ENCODE measurements at regions not wholly inside any gene's neighbourhood (a gene's known extent, or its start where the extent isn't known, plus 50 kb on each side); places are given as distances from the start of the nearest gene placed in this dataset.

- ChIA-PET POLR2A (no interaction called here), CTCF (interaction anchor here (1.2 kb wide), 1 partner anchor 24 kb away, joined by 3 read pairs; no protein-coding TSS in a partner anchor)
- DNase-seq: no peak
- TF ChIP-seq, protein P1, sequence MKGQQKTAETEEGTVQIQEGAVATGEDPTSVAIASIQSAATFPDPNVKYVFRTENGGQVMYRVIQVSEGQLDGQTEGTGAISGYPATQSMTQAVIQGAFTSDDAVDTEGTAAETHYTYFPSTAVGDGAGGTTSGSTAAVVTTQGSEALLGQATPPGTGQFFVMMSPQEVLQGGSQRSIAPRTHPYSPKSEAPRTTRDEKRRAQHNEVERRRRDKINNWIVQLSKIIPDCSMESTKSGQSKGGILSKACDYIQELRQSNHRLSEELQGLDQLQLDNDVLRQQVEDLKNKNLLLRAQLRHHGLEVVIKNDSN (IDR thresholded peaks at IDR 0.05; ENCODE audit: borderline replicate concordance, low read depth): no peak
- no peak for TF ChIP-seq JUND (IDR thresholded peaks at IDR 0.05)
- TF ChIP-seq, protein P2, sequence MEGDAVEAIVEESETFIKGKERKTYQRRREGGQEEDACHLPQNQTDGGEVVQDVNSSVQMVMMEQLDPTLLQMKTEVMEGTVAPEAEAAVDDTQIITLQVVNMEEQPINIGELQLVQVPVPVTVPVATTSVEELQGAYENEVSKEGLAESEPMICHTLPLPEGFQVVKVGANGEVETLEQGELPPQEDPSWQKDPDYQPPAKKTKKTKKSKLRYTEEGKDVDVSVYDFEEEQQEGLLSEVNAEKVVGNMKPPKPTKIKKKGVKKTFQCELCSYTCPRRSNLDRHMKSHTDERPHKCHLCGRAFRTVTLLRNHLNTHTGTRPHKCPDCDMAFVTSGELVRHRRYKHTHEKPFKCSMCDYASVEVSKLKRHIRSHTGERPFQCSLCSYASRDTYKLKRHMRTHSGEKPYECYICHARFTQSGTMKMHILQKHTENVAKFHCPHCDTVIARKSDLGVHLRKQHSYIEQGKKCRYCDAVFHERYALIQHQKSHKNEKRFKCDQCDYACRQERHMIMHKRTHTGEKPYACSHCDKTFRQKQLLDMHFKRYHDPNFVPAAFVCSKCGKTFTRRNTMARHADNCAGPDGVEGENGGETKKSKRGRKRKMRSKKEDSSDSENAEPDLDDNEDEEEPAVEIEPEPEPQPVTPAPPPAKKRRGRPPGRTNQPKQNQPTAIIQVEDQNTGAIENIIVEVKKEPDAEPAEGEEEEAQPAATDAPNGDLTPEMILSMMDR (IDR thresholded peaks at IDR 0.05): no peak
- no peak for TF ChIP-seq RAD21 (IDR thresholded peaks at IDR 0.05; ENCODE audit: low read length)
- no peak for TF ChIP-seq RCOR1 (IDR thresholded peaks at IDR 0.05; ENCODE audit: low read length)
- no peak for TF ChIP-seq MEF2A (IDR thresholded peaks at IDR 0.05; ENCODE audit: borderline replicate concordance, low read depth)
- no peak for TF ChIP-seq RFX5 (IDR thresholded peaks at IDR 0.05; ENCODE audit: low read length)
- no peak for TF ChIP-seq TCF12 (IDR thresholded peaks at IDR 0.05)
- TF ChIP-seq NFIC (IDR thresholded peaks at IDR 0.05; ENCODE audit: borderline replicate concordance): no peak
- no peak for TF ChIP-seq FOXJ3 (CRISPR knock-in tag; IDR thresholded peaks at IDR 0.05)
- no peak for TF ChIP-seq NRF1 (IDR thresholded peaks at IDR 0.05; ENCODE audit: low read depth, low read length)
- no peak for TF ChIP-seq YY1 (IDR thresholded peaks at IDR 0.05; ENCODE audit: low read depth)
- no peak for TF ChIP-seq SMC3 (IDR thresholded peaks at IDR 0.05; ENCODE audit: low read depth, low read length)
- no peak for TF ChIP-seq EP300 (IDR thresholded peaks at IDR 0.05; ENCODE audit: borderline replicate concordance in 1 of 2, low read depth in 1 of 2, low read length in 1 of 2)
- no peaks in the 10 kb centered on the region for H3K9me2 ChIP-seq
- no peaks in the 10 kb centered on the region for H3K27me3 ChIP-seq (ENCODE audit: insufficient read depth)
- H3K9me3 ChIP-seq: no peaks in the 10 kb centered on the region
- H3K36me3 ChIP-seq (replicated peaks in 1 of 2; ENCODE audit: control insufficient read depth in 1 of 2, insufficient read depth in 2 of 2, low read length in 1 of 2): no peaks in the 10 kb centered on the region
- no peak overlapping the region for H3K9ac ChIP-seq
- H3F3A ChIP-seq (replicated peaks; ENCODE audit: insufficient read depth): no peaks in the 10 kb centered on the region
- H3K4me2 ChIP-seq: no peak overlapping the region
- no peaks in the 10 kb centered on the region for H3K79me2 ChIP-seq (ENCODE audit: insufficient read depth)
- H3K4me1 ChIP-seq (ENCODE audit: control insufficient read depth in 1 of 2, insufficient read depth in 2 of 2, low read depth in 1 of 2, low read length in 1 of 2): no peaks in the 10 kb centered on the region
- H2AFZ ChIP-seq (ENCODE audit: low read depth): no peak overlapping the region
- no peak overlapping the region for H3K4me3 ChIP-seq (ENCODE audit: low read depth in 2 of 2, low read length in 1 of 2)
- no peak overlapping the region for H3K27ac ChIP-seq (ENCODE audit: low read depth in 2 of 2, low read length in 1 of 2)
- no peaks in the 10 kb centered on the region for H4K20me1 ChIP-seq (ENCODE audit: insufficient read depth)
These were observed 686.6 kb upstream of the FAT3 start for GRCh38 chr11:91538065-91538464.

GRCh38 chr11:91536366-91536765 is 688.3 kb upstream of the FAT3 start:
- 18% methylated on average over 1 of the region's 1 CpG for WGBS (ENCODE audit: low lambda C conversion rate)
- TF ChIP-seq RAD21 (IDR thresholded peaks at IDR 0.05; ENCODE audit: low read length) (no peak), MEF2A (IDR thresholded peaks at IDR 0.05; ENCODE audit: borderline replicate concordance, low read depth) (no peak), POLR2AphosphoS5 (IDR thresholded peaks at IDR 0.05; ENCODE audit: low read depth, low read length) (no peak), FOSL2 (IDR thresholded peaks at IDR 0.05; ENCODE audit: borderline replicate concordance, low read depth) (no peak)
- H3K9ac ChIP-seq: no peak overlapping the region
- H3F3A ChIP-seq (replicated peaks; ENCODE audit: insufficient read depth): no peaks in the 10 kb centered on the region
- H3K4me1 ChIP-seq (ENCODE audit: control insufficient read depth in 1 of 2, insufficient read depth in 2 of 2, low read depth in 1 of 2, low read length in 1 of 2): no peaks in the 10 kb centered on the region
- no peaks in the 10 kb centered on the region for H3K79me2 ChIP-seq (ENCODE audit: insufficient read depth)
- no peaks in the 10 kb centered on the region for H3K9me2 ChIP-seq
- H3K4me2 ChIP-seq: no peak overlapping the region
- ChIA-PET POLR2A (no interaction called here), CTCF (interaction anchor here (0.6 to 1.3 kb wide), 2 partner anchors 8 to 356 kb away, joined by 3 read pairs; no protein-coding TSS in a partner anchor)
- no peak for DNase-seq
- no peaks in the 10 kb centered on the region for H3K27me3 ChIP-seq (ENCODE audit: insufficient read depth)
- H3K27ac ChIP-seq (ENCODE audit: low read depth in 2 of 2, low read length in 1 of 2): no peak overlapping the region
- H3K36me3 ChIP-seq (replicated peaks in 1 of 2; ENCODE audit: control insufficient read depth in 1 of 2, insufficient read depth in 2 of 2, low read length in 1 of 2): no peaks in the 10 kb centered on the region
- H4K20me1 ChIP-seq (ENCODE audit: insufficient read depth): no peaks in the 10 kb centered on the region
- no peaks in the 10 kb centered on the region for H3K9me3 ChIP-seq
- H3K4me3 ChIP-seq (ENCODE audit: low read depth in 2 of 2, low read length in 1 of 2): no peak overlapping the region
- H2AFZ ChIP-seq (ENCODE audit: low read depth): no peak overlapping the region

All from SK-N-SH (cell line).